C4-2B (cell line): ENCODE measurements at regions not wholly inside any gene's neighbourhood (a gene's known extent, or its start where the extent isn't known, plus 50 kb on each side); places are given as distances from the start of the nearest gene placed in this dataset.

Experiments
- ZFX ChIP-seq: fragments of 450-650 bp; IDR thresholded peaks from 2 replicates; pipeline ENCODE4 v1.6.1; 2017
- TF ChIP-seq, protein P1 (sequence below): fragments of 450-650 bp; conservative IDR thresholded peaks from 2 replicates; pipeline ENCODE4 v1.5.1; 2017; ENCODE audit warnings: mild to moderate bottlenecking

DNA sequence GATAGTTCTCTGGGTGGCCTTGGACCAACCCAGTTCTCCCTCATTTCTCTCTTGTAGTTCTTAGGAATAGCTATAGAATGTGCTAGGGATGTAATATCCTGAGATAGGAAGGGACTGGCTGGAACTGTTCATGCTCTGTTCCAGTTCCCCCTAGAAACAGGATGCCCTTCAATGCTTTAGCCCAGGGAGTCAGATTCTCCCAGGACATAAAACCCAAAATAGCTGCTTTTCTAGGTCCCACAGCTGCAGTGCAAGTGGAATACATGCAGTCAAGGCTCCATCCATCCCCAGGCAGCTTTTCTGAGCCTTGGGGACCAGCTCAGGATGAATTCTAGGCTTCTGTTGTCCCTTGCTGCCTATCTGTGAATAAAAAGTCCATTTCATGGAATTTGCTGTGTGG is 257.3 kb upstream of the CTAGE1 start:
- TF ChIP-seq, protein P1, sequence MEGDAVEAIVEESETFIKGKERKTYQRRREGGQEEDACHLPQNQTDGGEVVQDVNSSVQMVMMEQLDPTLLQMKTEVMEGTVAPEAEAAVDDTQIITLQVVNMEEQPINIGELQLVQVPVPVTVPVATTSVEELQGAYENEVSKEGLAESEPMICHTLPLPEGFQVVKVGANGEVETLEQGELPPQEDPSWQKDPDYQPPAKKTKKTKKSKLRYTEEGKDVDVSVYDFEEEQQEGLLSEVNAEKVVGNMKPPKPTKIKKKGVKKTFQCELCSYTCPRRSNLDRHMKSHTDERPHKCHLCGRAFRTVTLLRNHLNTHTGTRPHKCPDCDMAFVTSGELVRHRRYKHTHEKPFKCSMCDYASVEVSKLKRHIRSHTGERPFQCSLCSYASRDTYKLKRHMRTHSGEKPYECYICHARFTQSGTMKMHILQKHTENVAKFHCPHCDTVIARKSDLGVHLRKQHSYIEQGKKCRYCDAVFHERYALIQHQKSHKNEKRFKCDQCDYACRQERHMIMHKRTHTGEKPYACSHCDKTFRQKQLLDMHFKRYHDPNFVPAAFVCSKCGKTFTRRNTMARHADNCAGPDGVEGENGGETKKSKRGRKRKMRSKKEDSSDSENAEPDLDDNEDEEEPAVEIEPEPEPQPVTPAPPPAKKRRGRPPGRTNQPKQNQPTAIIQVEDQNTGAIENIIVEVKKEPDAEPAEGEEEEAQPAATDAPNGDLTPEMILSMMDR: no peak
- TF ChIP-seq ZFX: no peak
